Keratinocyte (primary cell): ENCODE measurements at regions not wholly inside any gene's neighbourhood (a gene's known extent, or its start where the extent isn't known, plus 50 kb on each side); places are given as distances from the start of the nearest gene placed in this dataset.
"Not testable (repeated sequence)": the region's sequence is repeated elsewhere in the genome, so short reads cannot be mapped to it uniquely, and the experiment has no call there.

Experiments used
- DNase-seq: peaks from one replicate; pipeline ENCODE4 v3.0.0-alpha.2; 2011; ENCODE audit warnings: low read depth, missing footprints, low spot score
- FAIRE-seq: peaks from 2 replicates; lab custom pipeline; 2011; peaks lifted over from hg19 to GRCh38; lab: Jason Lieb, UNC
- H2AFZ ChIP-seq: 2 replicates; pipeline ENCODE4 v1.6.0; 2012; ENCODE audit warnings: low read length, control low read depth, inconsistent platforms; ENCODE audit not compliant: control insufficient read depth
- H3K27ac ChIP-seq: 2 replicates; pipeline ENCODE4 v1.5.1; 2011; ENCODE audit warnings: low read length; ENCODE audit not compliant: control insufficient read depth, insufficient read depth
- H3K27me3 ChIP-seq: 3 replicates; pipeline ENCODE4 v1.6.0; 2011; ENCODE audit warnings: low read length; ENCODE audit not compliant: control insufficient read depth, insufficient read depth; ENCODE audit errors: extremely low read depth
- H3K36me3 ChIP-seq, 2 experiments: 2 replicates in 1 of 2; 3 replicates in 1 of 2; pipeline ENCODE4 v1.5.1; 2011; ENCODE audit warnings: low read length in 2 of 2, mild to moderate bottlenecking in 1 of 2; ENCODE audit not compliant: control insufficient read depth in 2 of 2, insufficient read depth in 2 of 2; ENCODE audit errors: extremely low read depth in 1 of 2
- H3K4me1 ChIP-seq: 3 replicates; pipeline ENCODE4 v1.5.1; 2011; ENCODE audit warnings: low read length; ENCODE audit not compliant: control insufficient read depth, insufficient read depth; ENCODE audit errors: extremely low read depth
- H3K4me2 ChIP-seq: 3 replicates; pipeline ENCODE4 v1.6.0; 2011; ENCODE audit warnings: low read depth, low read length; ENCODE audit not compliant: control insufficient read depth, insufficient read depth; ENCODE audit errors: extremely low read depth
- H3K4me3 ChIP-seq, 3 experiments: fragments of 200-600 bp in 1 of 3; sonication (generic) in 1 of 3; 2 replicates in 2 of 3; 3 replicates in 1 of 3; pipeline ENCODE4 v1.5.1; 2011 to 2016; ENCODE audit warnings: low read length in 3 of 3, mild to moderate bottlenecking in 3 of 3, control low read depth in 2 of 3, inconsistent platforms in 1 of 3, low read depth in 1 of 3, mixed read lengths in 1 of 3, mixed run types in 1 of 3, moderate library complexity in 1 of 3; ENCODE audit not compliant: control insufficient read depth in 2 of 3, insufficient read depth in 2 of 3; ENCODE audit errors: extremely low read depth in 1 of 3
- H3K79me2 ChIP-seq: 2 replicates; pipeline ENCODE4 v1.6.0; 2012; ENCODE audit warnings: low read length; ENCODE audit not compliant: control insufficient read depth, insufficient read depth
- H3K9ac ChIP-seq: 3 replicates; pipeline ENCODE4 v1.6.0; 2011; ENCODE audit warnings: low read length; ENCODE audit not compliant: control insufficient read depth, insufficient read depth; ENCODE audit errors: extremely low read depth
- H3K9me1 ChIP-seq: 3 replicates; pipeline ENCODE4 v1.6.0; 2011; ENCODE audit warnings: low read length; ENCODE audit not compliant: control insufficient read depth, insufficient read depth; ENCODE audit errors: extremely low read depth
- H3K9me3 ChIP-seq: 2 replicates; pipeline ENCODE4 v1.5.1; 2012; ENCODE audit warnings: low read depth, low read length; ENCODE audit not compliant: control insufficient read depth
- H4K20me1 ChIP-seq: 3 replicates; pipeline ENCODE4 v1.6.0; 2011; ENCODE audit warnings: low read length; ENCODE audit not compliant: control insufficient read depth, insufficient read depth; ENCODE audit errors: extremely low read depth
- EZH2 ChIP-seq: IDR thresholded peaks from one replicate; pipeline ENCODE4 v1.6.1; 2012; ENCODE audit warnings: inconsistent platforms, mild to moderate bottlenecking, low read length, moderate library complexity
- dilution Hi-C: fragments of 300-500 bp; cut with MboI; formaldehyde crosslinking; loops from one replicate; pipeline ENCODE4 v1.7.0; 2020; ENCODE audit warnings: low sequenced_read_pairs; ENCODE audit not compliant: extremely low pct_ligation_motif_present
- TF ChIP-seq, protein P1 (sequence below), 3 experiments: IDR thresholded peaks in 1 of 3; conservative IDR thresholded peaks in 1 of 3; optimal IDR thresholded peaks in 1 of 3; 2 replicates in 2 of 3; 3 replicates in 1 of 3; pipeline versions ENCODE3 to v1.5.1; 2011; ENCODE audit warnings: low read length in 3 of 3, mild to moderate bottlenecking in 3 of 3, moderate library complexity in 2 of 3, control low read depth in 1 of 3, inconsistent platforms in 1 of 3; ENCODE audit not compliant: insufficient read depth in 2 of 3; ENCODE audit errors: extremely low read depth in 1 of 3

- H3K9ac ChIP-seq, result no peak overlapping the region
- no peak overlapping the region for H3K4me3 ChIP-seq
- no peak for TF ChIP-seq EZH2
- TF ChIP-seq, protein P1, sequence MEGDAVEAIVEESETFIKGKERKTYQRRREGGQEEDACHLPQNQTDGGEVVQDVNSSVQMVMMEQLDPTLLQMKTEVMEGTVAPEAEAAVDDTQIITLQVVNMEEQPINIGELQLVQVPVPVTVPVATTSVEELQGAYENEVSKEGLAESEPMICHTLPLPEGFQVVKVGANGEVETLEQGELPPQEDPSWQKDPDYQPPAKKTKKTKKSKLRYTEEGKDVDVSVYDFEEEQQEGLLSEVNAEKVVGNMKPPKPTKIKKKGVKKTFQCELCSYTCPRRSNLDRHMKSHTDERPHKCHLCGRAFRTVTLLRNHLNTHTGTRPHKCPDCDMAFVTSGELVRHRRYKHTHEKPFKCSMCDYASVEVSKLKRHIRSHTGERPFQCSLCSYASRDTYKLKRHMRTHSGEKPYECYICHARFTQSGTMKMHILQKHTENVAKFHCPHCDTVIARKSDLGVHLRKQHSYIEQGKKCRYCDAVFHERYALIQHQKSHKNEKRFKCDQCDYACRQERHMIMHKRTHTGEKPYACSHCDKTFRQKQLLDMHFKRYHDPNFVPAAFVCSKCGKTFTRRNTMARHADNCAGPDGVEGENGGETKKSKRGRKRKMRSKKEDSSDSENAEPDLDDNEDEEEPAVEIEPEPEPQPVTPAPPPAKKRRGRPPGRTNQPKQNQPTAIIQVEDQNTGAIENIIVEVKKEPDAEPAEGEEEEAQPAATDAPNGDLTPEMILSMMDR (optimal IDR thresholded peaks at IDR 0.05 in 1 of 3, IDR thresholded peaks at IDR 0.05 in 1 of 3, conservative IDR thresholded peaks at IDR 0.05 in 1 of 3; ENCODE audit: extremely low read depth in 1 of 3, insufficient read depth in 2 of 3, low read length in 3 of 3), result no peak
- H3K4me2 ChIP-seq, result no peak overlapping the region
- no peak overlapping the region for H3K27ac ChIP-seq
- no peaks in the 10 kb centered on the region for H3K36me3 ChIP-seq
- H3K4me1 ChIP-seq, result no peaks in the 10 kb centered on the region
- no peaks in the 10 kb centered on the region for H3K79me2 ChIP-seq
- DNase-seq (no peak), FAIRE-seq (no peak)
- H4K20me1 ChIP-seq, result no peaks in the 10 kb centered on the region
- H3K27me3 ChIP-seq, result peaks cover 14% of the 10 kb centered on the region
- no peaks in the 10 kb centered on the region for H3K9me3 ChIP-seq
- H3K9me1 ChIP-seq, result no peaks in the 10 kb centered on the region
- dilution Hi-C loops, result no loop called here
- no peak overlapping the region for H2AFZ ChIP-seq
Measured at GRCh38 chr20:48373555-48373934, 454.3 kb downstream of the PREX1 start.

DNA sequence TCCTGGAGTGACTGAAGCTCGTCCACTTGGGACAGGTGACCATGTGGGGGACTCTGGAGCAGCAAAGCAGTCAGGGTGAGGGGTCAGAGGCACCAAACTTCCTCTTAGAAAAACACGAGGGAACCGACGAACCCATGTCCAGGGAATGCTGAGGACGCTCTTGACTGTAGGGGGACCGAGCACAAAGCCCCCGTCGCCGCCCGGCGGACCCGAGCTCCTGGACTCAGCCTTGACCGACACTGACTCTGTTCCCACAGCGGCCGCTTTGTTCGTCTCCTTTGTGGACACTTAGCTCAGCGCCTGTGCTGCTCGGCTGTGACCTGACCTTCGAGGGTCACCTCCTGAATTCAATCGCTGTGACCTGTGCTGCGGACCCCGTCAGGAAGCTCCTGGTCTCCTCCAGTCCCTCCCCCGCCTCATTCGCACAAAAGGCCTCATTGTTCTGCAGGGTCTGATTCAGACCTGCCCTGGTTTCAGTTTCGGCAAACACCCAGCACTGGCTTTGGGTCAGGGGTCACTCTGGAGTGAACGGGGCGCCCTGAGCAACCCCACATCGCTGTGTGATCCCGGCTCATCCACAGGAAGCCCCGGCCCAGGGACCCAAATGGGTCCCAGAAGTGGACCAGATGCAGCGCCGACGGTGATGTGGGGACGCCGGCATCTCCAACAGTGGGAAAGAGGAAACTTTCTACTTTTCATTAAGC is 454.8 kb downstream of the PREX1 start:
- H2AFZ ChIP-seq, DNase-seq: not testable (repeated sequence)
- peaks cover 14% of the 10 kb centered on the region for H3K27me3 ChIP-seq

DNA sequence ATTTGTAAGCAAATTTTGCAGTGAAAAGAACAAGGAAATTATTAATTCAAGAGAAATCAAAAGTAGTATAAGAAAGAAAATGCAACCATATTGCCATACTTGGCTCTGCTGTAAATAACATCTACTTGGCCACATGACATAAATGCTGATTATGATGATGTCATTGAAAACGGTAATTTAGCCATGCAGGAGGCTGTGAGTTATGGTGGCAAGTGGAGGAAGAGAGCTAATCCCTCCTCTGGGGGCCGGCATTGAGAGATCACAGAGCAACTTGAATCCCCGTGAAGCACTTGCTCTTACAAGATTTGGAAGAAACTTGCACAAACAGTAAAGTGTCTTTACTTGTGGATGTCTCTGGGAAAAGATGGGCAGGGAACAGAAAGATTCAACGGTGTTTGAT is 456.6 kb downstream of the PREX1 start:
- H3K9ac ChIP-seq, result no peak overlapping the region
- no peak overlapping the region for H2AFZ ChIP-seq
- DNase-seq (no peak), FAIRE-seq (no peak)
- no peak overlapping the region for H3K27ac ChIP-seq
- H3K4me3 ChIP-seq, result no peak overlapping the region
- H3K9me3 ChIP-seq, result no peaks in the 10 kb centered on the region
- no peaks in the 10 kb centered on the region for H3K79me2 ChIP-seq
- H4K20me1 ChIP-seq, result no peaks in the 10 kb centered on the region
- TF ChIP-seq, protein P1 (optimal IDR thresholded peaks at IDR 0.05 in 1 of 3, IDR thresholded peaks at IDR 0.05 in 1 of 3, conservative IDR thresholded peaks at IDR 0.05 in 1 of 3; ENCODE audit: extremely low read depth in 1 of 3, insufficient read depth in 2 of 3, low read length in 3 of 3), result no peak
- TF ChIP-seq EZH2, result no peak
- no peaks in the 10 kb centered on the region for H3K4me1 ChIP-seq
- no peak overlapping the region for H3K4me2 ChIP-seq
- dilution Hi-C loops, result no loop called here
- H3K9me1 ChIP-seq, result no peaks in the 10 kb centered on the region
- no peaks in the 10 kb centered on the region for H3K36me3 ChIP-seq
- peaks cover 21% of the 10 kb centered on the region for H3K27me3 ChIP-seq

More for the DNA sequence above, 454.8 kb downstream of the PREX1 start:
- H3K4me1 ChIP-seq, H3K4me3 ChIP-seq, dilution Hi-C loops, FAIRE-seq, H4K20me1 ChIP-seq, H3K79me2 ChIP-seq, H3K9me3 ChIP-seq, H3K36me3 ChIP-seq, H3K27ac ChIP-seq, H3K4me2 ChIP-seq, H3K9me1 ChIP-seq, H3K9ac ChIP-seq: not testable (repeated sequence)

DNA sequence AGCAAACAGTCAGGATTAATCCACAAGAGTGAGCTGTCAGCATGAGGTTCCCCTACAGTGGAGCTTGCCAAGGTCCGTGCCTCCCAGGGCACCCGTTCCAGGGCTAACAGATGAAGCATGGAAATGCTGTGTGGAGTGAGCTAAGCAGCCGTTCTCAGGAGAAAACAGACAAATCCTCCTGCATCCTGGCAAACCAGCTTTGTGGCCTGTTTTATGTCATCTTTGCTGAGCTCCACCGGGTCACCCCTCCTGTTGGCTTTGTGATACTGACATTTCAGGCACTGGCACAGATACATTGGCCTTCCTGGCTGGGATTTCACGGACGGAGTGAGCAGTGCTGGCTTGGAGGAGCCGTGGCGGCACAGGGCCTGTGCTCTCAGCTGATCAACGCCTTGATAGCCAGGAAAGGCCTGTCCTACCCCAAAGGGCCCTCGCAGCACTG is 459.2 kb downstream of the PREX1 start:
- H3K9me1 ChIP-seq, H3K4me2 ChIP-seq, H3K4me1 ChIP-seq, H3K27ac ChIP-seq, H3K4me3 ChIP-seq, H3K36me3 ChIP-seq, H3K9ac ChIP-seq, FAIRE-seq, dilution Hi-C loops, H3K79me2 ChIP-seq, H3K9me3 ChIP-seq, H4K20me1 ChIP-seq, DNase-seq, H2AFZ ChIP-seq: not testable (repeated sequence)
- H3K27me3 ChIP-seq, result peaks cover 10% of the 10 kb centered on the region
